Osteoblast (primary cell): ENCODE measurements at regions not wholly inside any gene's neighbourhood (a gene's known extent, or its start where the extent isn't known, plus 50 kb on each side); places are given as distances from the start of the nearest gene placed in this dataset.

Experiments
- DNase-seq: peaks from one replicate; pipeline ENCODE4 v3.0.0; 2011; ENCODE audit warnings: low spot score, mixed read lengths; ENCODE audit not compliant: insufficient read length; ENCODE audit errors: missing footprints
- H2AFZ ChIP-seq: 2 replicates; pipeline ENCODE4 v1.6.0; 2011; ENCODE audit warnings: mild to moderate bottlenecking, low read length
- H3K27ac ChIP-seq: 2 replicates; pipeline ENCODE4 v1.5.1; 2011; ENCODE audit warnings: mild to moderate bottlenecking, low read depth, low read length, moderate library complexity
- H3K27me3 ChIP-seq: 2 replicates; pipeline ENCODE4 v1.6.0; 2012; ENCODE audit warnings: mild to moderate bottlenecking, control low read depth, inconsistent platforms, low read length, moderate library complexity; ENCODE audit not compliant: insufficient read depth
- H3K36me3 ChIP-seq: 2 replicates; pipeline ENCODE4 v1.5.1; 2011; ENCODE audit warnings: mild to moderate bottlenecking, low read length, control low read depth, moderate library complexity; ENCODE audit not compliant: insufficient read depth
- H3K4me1 ChIP-seq: 2 replicates; pipeline ENCODE4 v1.5.1; 2011; ENCODE audit warnings: mild to moderate bottlenecking, low read length, control low read depth, moderate library complexity; ENCODE audit not compliant: insufficient read depth
- H3K4me2 ChIP-seq: 2 replicates; pipeline ENCODE4 v1.6.0; 2011; ENCODE audit warnings: mild to moderate bottlenecking, low read length; ENCODE audit not compliant: insufficient read depth
- H3K4me3 ChIP-seq: fragments of 200-600 bp; sonication (generic); 3 replicates; pipeline ENCODE4 v1.5.1; 2012; ENCODE audit warnings: mild to moderate bottlenecking, low read length, inconsistent platforms; ENCODE audit not compliant: insufficient read depth
- H3K79me2 ChIP-seq: 2 replicates; pipeline ENCODE4 v1.6.0; 2012; ENCODE audit warnings: mild to moderate bottlenecking, low read length, control low read depth, inconsistent platforms; ENCODE audit not compliant: insufficient read depth
- H3K9me3 ChIP-seq: 2 replicates; pipeline ENCODE4 v1.5.1; 2011; ENCODE audit warnings: low read depth, low read length, control low read depth
- H4K20me1 ChIP-seq: 2 replicates; pipeline ENCODE4 v1.6.0; 2012; ENCODE audit warnings: mild to moderate bottlenecking, low read length, control low read depth; ENCODE audit not compliant: insufficient read depth
- CTCF ChIP-seq: IDR thresholded peaks from 2 replicates; pipeline ENCODE4 v1.5.1; 2011; ENCODE audit warnings: mild to moderate bottlenecking, low read depth, low read length, moderate library complexity; ENCODE audit errors: extremely low read depth

DNA sequence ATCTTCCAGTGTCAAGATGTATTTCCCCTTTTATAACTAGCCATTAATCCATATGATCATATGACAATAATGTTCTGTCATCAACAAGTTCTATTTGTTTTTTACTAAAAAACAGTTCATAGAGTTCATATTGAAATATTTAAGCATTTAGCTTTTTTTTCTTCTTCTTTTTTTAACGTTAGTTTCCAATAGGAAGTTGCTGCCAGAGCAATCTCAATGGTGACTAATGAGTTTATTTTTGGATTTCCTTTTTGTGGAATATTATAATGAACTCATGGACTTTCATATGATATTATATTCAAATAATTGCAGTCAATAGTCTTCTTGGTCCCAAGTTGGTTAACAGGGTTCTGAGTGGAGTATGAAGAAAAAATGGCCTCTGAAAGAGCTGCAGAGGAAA is 343.3 kb downstream of the BCKDHB start:
- DNase-seq, result no peak
- Histone ChIP-seq H3K4me2 (no peak overlapping the region), H3K4me3 (no peak overlapping the region)

DNA sequence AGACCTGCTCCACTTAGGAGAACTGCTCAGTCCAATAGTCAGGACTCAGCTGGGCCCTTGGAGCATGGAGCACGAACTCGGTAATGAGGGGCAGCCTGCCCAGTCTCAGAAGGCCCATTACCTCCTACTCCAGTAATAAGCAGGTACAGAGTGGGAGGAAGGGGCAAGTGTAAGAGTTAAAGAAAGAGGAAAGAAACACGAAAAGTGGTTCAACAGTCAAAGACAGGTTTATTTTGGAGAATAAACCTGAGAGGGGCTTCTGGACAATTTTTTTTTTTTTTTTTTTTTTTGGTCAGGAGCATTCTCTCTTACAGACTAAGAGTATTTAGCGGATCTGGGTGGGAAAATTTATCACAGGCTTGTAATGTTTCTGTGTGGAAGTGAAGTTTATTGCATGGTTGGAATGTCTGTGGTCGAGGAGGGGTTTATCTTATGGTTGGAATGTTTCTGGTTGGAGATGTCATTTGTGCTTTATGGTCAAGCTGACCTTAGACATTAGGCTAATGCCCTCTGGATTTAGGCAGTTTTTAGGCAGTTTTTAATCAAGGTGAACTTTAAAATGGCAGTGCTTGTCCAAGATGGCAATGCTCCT is 340.1 kb downstream of the BCKDHB start:
- Histone ChIP-seq H4K20me1 (no peaks in the 10 kb centered on the region), H3K4me3 (no peak overlapping the region), H3K4me1 (peaks cover 6% of the 10 kb centered on the region), H3K9me3 (peaks cover 2% of the 10 kb centered on the region), H3K27me3 (no peaks in the 10 kb centered on the region), H2AFZ (no peak overlapping the region), H3K4me2 (no peak overlapping the region), H3K79me2 (no peaks in the 10 kb centered on the region), H3K36me3 (no peaks in the 10 kb centered on the region), H3K27ac (no peak overlapping the region)
- no peak for TF ChIP-seq CTCF
- DNase-seq, result no peak

More for the DNA sequence above, 343.3 kb downstream of the BCKDHB start:
- Histone ChIP-seq H3K4me1 (peaks cover 20% of the 10 kb centered on the region), H3K36me3 (no peaks in the 10 kb centered on the region), H2AFZ (no peak overlapping the region), H3K27ac (no peak overlapping the region), H4K20me1 (no peaks in the 10 kb centered on the region), H3K27me3 (no peaks in the 10 kb centered on the region), H3K9me3 (peaks cover 2% of the 10 kb centered on the region), H3K79me2 (no peaks in the 10 kb centered on the region)
- TF ChIP-seq CTCF, result no peak

DNA sequence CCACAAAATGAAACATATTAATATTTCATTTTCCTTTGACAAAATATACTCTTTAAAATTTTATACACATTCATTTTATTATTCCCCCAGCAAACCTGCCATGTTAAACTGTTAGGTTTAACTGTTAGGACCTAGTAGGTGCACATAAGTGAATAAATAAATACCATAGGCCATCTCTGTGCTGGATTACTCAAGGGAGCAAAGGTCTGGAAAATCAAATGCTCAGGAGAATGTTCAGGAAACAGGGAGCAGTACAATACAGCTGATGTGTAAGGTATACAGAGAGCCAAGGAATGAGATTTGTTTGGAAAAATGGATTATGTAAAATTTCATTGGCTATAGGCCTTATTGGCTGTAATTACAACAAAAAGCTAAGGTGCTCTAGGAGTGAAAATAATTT is 339.3 kb downstream of the BCKDHB start:
- DNase-seq, result no peak
- Histone ChIP-seq H3K79me2 (no peaks in the 10 kb centered on the region), H3K4me1 (peaks cover 6% of the 10 kb centered on the region), H3K9me3 (peaks cover 2% of the 10 kb centered on the region), H2AFZ (no peak overlapping the region), H3K4me2 (no peak overlapping the region), H3K27me3 (no peaks in the 10 kb centered on the region), H3K4me3 (no peak overlapping the region), H3K27ac (no peak overlapping the region), H3K36me3 (no peaks in the 10 kb centered on the region), H4K20me1 (no peaks in the 10 kb centered on the region)
- no peak for TF ChIP-seq CTCF

DNA sequence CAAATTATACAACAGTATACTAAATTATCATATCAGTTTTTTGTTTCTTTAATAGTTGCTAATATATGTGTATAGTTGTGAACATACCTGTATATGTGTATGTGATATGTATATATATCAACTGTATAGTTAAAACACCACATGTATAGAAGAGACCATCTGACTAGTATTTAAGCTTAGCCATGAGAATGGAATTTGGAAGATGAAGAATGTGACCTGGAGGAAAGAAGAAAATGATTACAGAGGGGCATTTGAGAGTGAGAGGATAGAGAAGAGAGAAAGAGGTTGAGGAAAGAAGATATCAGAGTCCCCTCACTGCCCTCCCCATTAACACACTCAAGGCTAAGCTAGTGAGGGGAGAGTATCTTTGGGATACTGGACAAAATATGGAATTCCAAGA is 335.9 kb downstream of the BCKDHB start:
- no peak overlapping the region for H3K4me3 ChIP-seq
- no peaks in the 10 kb centered on the region for H4K20me1 ChIP-seq
- H3K4me2 ChIP-seq, result no peak overlapping the region
- no peak for DNase-seq
- H3K27me3 ChIP-seq, result no peaks in the 10 kb centered on the region
- peaks cover 2% of the 10 kb centered on the region for H3K9me3 ChIP-seq
- peaks cover 21% of the 10 kb centered on the region for H3K4me1 ChIP-seq
- peak overlapping the region; percentile 39 for H2AFZ ChIP-seq
- H3K27ac ChIP-seq, result no peak overlapping the region
- no peaks in the 10 kb centered on the region for H3K79me2 ChIP-seq
- no peaks in the 10 kb centered on the region for H3K36me3 ChIP-seq
- no peak for TF ChIP-seq CTCF
